ENCODE measurements at regions not wholly inside any gene's neighbourhood (a gene's known extent, or its start where the extent isn't known, plus 50 kb on each side); places are given as distances from the start of the nearest gene placed in this dataset.

- no peaks in the 10 kb centered on the region for H3K9me3 ChIP-seq (ENCODE audit: control insufficient read depth in 1 of 2, low read length in 2 of 2)
- no peak overlapping the region for H3K4me3 ChIP-seq (ENCODE audit: low read length in 2 of 2)
- H3K27ac Mint-ChIP-seq: no peak overlapping the region
- no peaks in the 10 kb centered on the region for H3K36me3 Mint-ChIP-seq
- H3K27me3 ChIP-seq (ENCODE audit: insufficient read depth, low read length): no peaks in the 10 kb centered on the region
- H3K27me3 Mint-ChIP-seq: no peaks in the 10 kb centered on the region
- H3K4me3 Mint-ChIP-seq: no peak overlapping the region
- H3K27ac ChIP-seq (ENCODE audit: low read depth, low read length): no peak overlapping the region
- no peak for DNase-seq
- no peaks in the 10 kb centered on the region for H3K36me3 ChIP-seq (ENCODE audit: insufficient read depth, low read length)
- H3K4me1 Mint-ChIP-seq: no peaks in the 10 kb centered on the region
- POLR2A ChIA-PET (ENCODE audit: partially characterized antibody): no interaction called here
- intact Hi-C loops (cut with micrococcal nuclease): no loop called here
- peaks cover 0 to 9% (median 0%) of the 10 kb centered on the region in 8 donors for H3K9me3 Mint-ChIP-seq
- no peaks in the 10 kb centered on the region for H3K4me1 ChIP-seq (ENCODE audit: insufficient read depth, low read length)
- CTCF ChIA-PET (ENCODE audit: partially characterized antibody): no interaction called here
These were observed 126.7 kb upstream of the EDNRA start for GRCh38 chr4:147354237-147354636.

GRCh38 chr4:147355032-147355656 is 125.8 kb upstream of the EDNRA start:
- peak in 1 of 5 donors; percentile 21 for DNase-seq
- H3K27ac Mint-ChIP-seq: no peak overlapping the region
- H3K4me3 Mint-ChIP-seq: no peak overlapping the region
- no peaks in the 10 kb centered on the region for H3K4me1 Mint-ChIP-seq
- no peak overlapping the region for H3K27ac ChIP-seq (ENCODE audit: low read depth, low read length)
- no peak overlapping the region for H3K4me3 ChIP-seq (ENCODE audit: low read length in 2 of 2)
- no peaks in the 10 kb centered on the region for H3K4me1 ChIP-seq (ENCODE audit: insufficient read depth, low read length)
- CTCF ChIA-PET (ENCODE audit: partially characterized antibody): no interaction called here
- no peaks in the 10 kb centered on the region for H3K36me3 ChIP-seq (ENCODE audit: insufficient read depth, low read length)
- H3K27me3 Mint-ChIP-seq: no peaks in the 10 kb centered on the region
- no peaks in the 10 kb centered on the region for H3K36me3 Mint-ChIP-seq
- H3K27me3 ChIP-seq (ENCODE audit: insufficient read depth, low read length): no peaks in the 10 kb centered on the region
- intact Hi-C loops (cut with micrococcal nuclease): no loop called here
- POLR2A ChIA-PET (ENCODE audit: partially characterized antibody): no interaction called here
- no peaks in the 10 kb centered on the region for H3K9me3 ChIP-seq (ENCODE audit: control insufficient read depth in 1 of 2, low read length in 2 of 2)
- peaks cover 0 to 9% (median 0%) of the 10 kb centered on the region in 8 donors for H3K9me3 Mint-ChIP-seq

GRCh38 chr4:147355847-147356246 is 125.0 kb upstream of the EDNRA start:
- H3K4me3 Mint-ChIP-seq: no peak overlapping the region
- no peak overlapping the region for H3K27ac Mint-ChIP-seq
- H3K36me3 Mint-ChIP-seq: no peaks in the 10 kb centered on the region
- no peaks in the 10 kb centered on the region for H3K4me1 Mint-ChIP-seq
- H3K27me3 ChIP-seq (ENCODE audit: insufficient read depth, low read length): no peaks in the 10 kb centered on the region
- DNase-seq: no peak
- H3K27me3 Mint-ChIP-seq: no peaks in the 10 kb centered on the region
- H3K9me3 Mint-ChIP-seq: peaks cover 0 to 9% (median 0%) of the 10 kb centered on the region in 8 donors
- intact Hi-C loops (cut with micrococcal nuclease): no loop called here
- ChIA-PET POLR2A (ENCODE audit: partially characterized antibody) (no interaction called here), CTCF (ENCODE audit: partially characterized antibody) (no interaction called here)
- no peaks in the 10 kb centered on the region for H3K4me1 ChIP-seq (ENCODE audit: insufficient read depth, low read length)
- H3K4me3 ChIP-seq (ENCODE audit: low read length in 2 of 2): no peak overlapping the region
- no peaks in the 10 kb centered on the region for H3K36me3 ChIP-seq (ENCODE audit: insufficient read depth, low read length)
- no peak overlapping the region for H3K27ac ChIP-seq (ENCODE audit: low read depth, low read length)
- no peaks in the 10 kb centered on the region for H3K9me3 ChIP-seq (ENCODE audit: control insufficient read depth in 1 of 2, low read length in 2 of 2)

GRCh38 chr4:147360301-147360700 is 120.6 kb upstream of the EDNRA start:
- Mint-ChIP-seq H3K9me3 (peaks cover 0 to 5% (median 0%) of the 10 kb centered on the region in 8 donors), H3K4me1 (no peaks in the 10 kb centered on the region), H3K36me3 (no peaks in the 10 kb centered on the region), H3K27me3 (no peaks in the 10 kb centered on the region), H3K27ac (no peak overlapping the region), H3K4me3 (no peak overlapping the region)
- ChIA-PET CTCF (ENCODE audit: partially characterized antibody) (no interaction called here), POLR2A (ENCODE audit: partially characterized antibody) (no interaction called here)
- Histone ChIP-seq H3K36me3 (ENCODE audit: insufficient read depth, low read length) (no peaks in the 10 kb centered on the region), H3K4me3 (ENCODE audit: low read length in 2 of 2) (no peak overlapping the region), H3K4me1 (ENCODE audit: insufficient read depth, low read length) (no peaks in the 10 kb centered on the region), H3K9me3 (ENCODE audit: control insufficient read depth in 1 of 2, low read length in 2 of 2) (no peaks in the 10 kb centered on the region), H3K27ac (ENCODE audit: low read depth, low read length) (no peak overlapping the region), H3K27me3 (ENCODE audit: insufficient read depth, low read length) (no peaks in the 10 kb centered on the region)
- DNase-seq: no peak
- intact Hi-C loops (cut with micrococcal nuclease): no loop called here

GRCh38 chr4:147361726-147362125 is 119.2 kb upstream of the EDNRA start:
- no peaks in the 10 kb centered on the region for H3K9me3 ChIP-seq (ENCODE audit: control insufficient read depth in 1 of 2, low read length in 2 of 2)
- no peaks in the 10 kb centered on the region for H3K36me3 ChIP-seq (ENCODE audit: insufficient read depth, low read length)
- intact Hi-C loops (cut with micrococcal nuclease): no loop called here
- Mint-ChIP-seq H3K4me3 (no peak overlapping the region), H3K9me3 (peaks cover 0 to 3% (median 0%) of the 10 kb centered on the region in 8 donors), H3K36me3 (no peaks in the 10 kb centered on the region), H3K27me3 (no peaks in the 10 kb centered on the region), H3K27ac (no peak overlapping the region), H3K4me1 (no peaks in the 10 kb centered on the region)
- H3K27ac ChIP-seq (ENCODE audit: low read depth, low read length): no peak overlapping the region
- H3K27me3 ChIP-seq (ENCODE audit: insufficient read depth, low read length): no peaks in the 10 kb centered on the region
- no peaks in the 10 kb centered on the region for H3K4me1 ChIP-seq (ENCODE audit: insufficient read depth, low read length)
- ChIA-PET CTCF (ENCODE audit: partially characterized antibody) (no interaction called here), POLR2A (ENCODE audit: partially characterized antibody) (no interaction called here)
- H3K4me3 ChIP-seq (ENCODE audit: low read length in 2 of 2): no peak overlapping the region
- DNase-seq: no peak

GRCh38 chr4:147362938-147363337 is 118.0 kb upstream of the EDNRA start:
- Histone ChIP-seq H3K36me3 (ENCODE audit: insufficient read depth, low read length) (no peaks in the 10 kb centered on the region), H3K4me3 (ENCODE audit: low read length in 2 of 2) (no peak overlapping the region), H3K27ac (ENCODE audit: low read depth, low read length) (no peak overlapping the region), H3K9me3 (ENCODE audit: control insufficient read depth in 1 of 2, low read length in 2 of 2) (no peaks in the 10 kb centered on the region), H3K4me1 (ENCODE audit: insufficient read depth, low read length) (no peaks in the 10 kb centered on the region), H3K27me3 (ENCODE audit: insufficient read depth, low read length) (no peaks in the 10 kb centered on the region)
- ChIA-PET POLR2A (ENCODE audit: partially characterized antibody) (no interaction called here), CTCF (ENCODE audit: partially characterized antibody) (no interaction called here)
- intact Hi-C loops (cut with micrococcal nuclease): no loop called here
- H3K27ac Mint-ChIP-seq: no peak overlapping the region
- no peaks in the 10 kb centered on the region for H3K36me3 Mint-ChIP-seq
- peaks cover 0 to 3% (median 0%) of the 10 kb centered on the region in 8 donors for H3K9me3 Mint-ChIP-seq
- no peak for DNase-seq
- H3K4me1 Mint-ChIP-seq: no peaks in the 10 kb centered on the region
- no peaks in the 10 kb centered on the region for H3K27me3 Mint-ChIP-seq
- H3K4me3 Mint-ChIP-seq: no peak overlapping the region

- ChIA-PET CTCF (ENCODE audit: partially characterized antibody) (no interaction called here), POLR2A (ENCODE audit: partially characterized antibody) (no interaction called here)
- Histone ChIP-seq H3K4me1 (ENCODE audit: insufficient read depth, low read length) (no peaks in the 10 kb centered on the region), H3K36me3 (ENCODE audit: insufficient read depth, low read length) (no peaks in the 10 kb centered on the region), H3K4me3 (ENCODE audit: low read length in 2 of 2) (no peak overlapping the region), H3K27me3 (ENCODE audit: insufficient read depth, low read length) (no peaks in the 10 kb centered on the region), H3K27ac (ENCODE audit: low read depth, low read length) (no peak overlapping the region), H3K9me3 (ENCODE audit: control insufficient read depth in 1 of 2, low read length in 2 of 2) (no peaks in the 10 kb centered on the region)
- H3K27me3 Mint-ChIP-seq: no peaks in the 10 kb centered on the region
- intact Hi-C loops (cut with micrococcal nuclease): no loop called here
- H3K4me3 Mint-ChIP-seq: no peak overlapping the region
- peaks cover 0 to 3% (median 0%) of the 10 kb centered on the region in 8 donors for H3K9me3 Mint-ChIP-seq
- H3K4me1 Mint-ChIP-seq: no peaks in the 10 kb centered on the region
- H3K27ac Mint-ChIP-seq: no peak overlapping the region
- DNase-seq: no peak
- H3K36me3 Mint-ChIP-seq: no peaks in the 10 kb centered on the region
These were observed 117.4 kb upstream of the EDNRA start for GRCh38 chr4:147363514-147363913.

GRCh38 chr4:147365396-147365795 is 115.5 kb upstream of the EDNRA start:
- H3K9me3 Mint-ChIP-seq: peaks cover 0 to 3% (median 0%) of the 10 kb centered on the region in 8 donors
- Histone ChIP-seq H3K4me1 (ENCODE audit: insufficient read depth, low read length) (no peaks in the 10 kb centered on the region), H3K4me3 (ENCODE audit: low read length in 2 of 2) (no peak overlapping the region), H3K36me3 (ENCODE audit: insufficient read depth, low read length) (no peaks in the 10 kb centered on the region), H3K27ac (ENCODE audit: low read depth, low read length) (no peak overlapping the region), H3K9me3 (ENCODE audit: control insufficient read depth in 1 of 2, low read length in 2 of 2) (no peaks in the 10 kb centered on the region), H3K27me3 (ENCODE audit: insufficient read depth, low read length) (no peaks in the 10 kb centered on the region)
- intact Hi-C loops (cut with micrococcal nuclease): no loop called here
- no peaks in the 10 kb centered on the region for H3K4me1 Mint-ChIP-seq
- ChIA-PET POLR2A (ENCODE audit: partially characterized antibody) (no interaction called here), CTCF (ENCODE audit: partially characterized antibody) (no interaction called here)
- no peaks in the 10 kb centered on the region for H3K27me3 Mint-ChIP-seq
- H3K27ac Mint-ChIP-seq: no peak overlapping the region
- no peak for DNase-seq
- no peaks in the 10 kb centered on the region for H3K36me3 Mint-ChIP-seq
- no peak overlapping the region for H3K4me3 Mint-ChIP-seq
